ENCODE measurements at regions not wholly inside any gene's neighbourhood (a gene's known extent, or its start where the extent isn't known, plus 50 kb on each side); places are given as distances from the start of the nearest gene placed in this dataset.

DNA sequence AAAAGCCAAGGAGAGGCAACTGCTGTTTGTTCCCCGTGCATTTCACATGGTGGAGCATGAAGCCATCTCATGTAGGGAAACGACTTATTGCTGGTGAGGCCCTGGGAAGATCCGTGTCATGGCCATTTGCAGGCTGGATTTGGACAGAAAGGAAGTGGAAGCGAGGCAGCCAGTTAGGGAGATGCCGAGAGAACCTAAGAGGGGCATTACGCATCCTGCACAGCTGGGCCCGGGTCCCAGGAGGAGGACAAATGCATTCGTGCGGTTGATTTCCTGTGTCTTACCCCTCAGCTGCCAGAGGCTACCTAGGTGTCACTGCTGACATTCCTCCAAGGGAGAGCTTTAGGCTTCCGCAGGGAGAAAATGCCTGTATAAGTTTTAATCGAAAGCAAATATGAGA lies 316.2 kb upstream of the CDYL start:
- TF ChIP-seq, protein P1, sequence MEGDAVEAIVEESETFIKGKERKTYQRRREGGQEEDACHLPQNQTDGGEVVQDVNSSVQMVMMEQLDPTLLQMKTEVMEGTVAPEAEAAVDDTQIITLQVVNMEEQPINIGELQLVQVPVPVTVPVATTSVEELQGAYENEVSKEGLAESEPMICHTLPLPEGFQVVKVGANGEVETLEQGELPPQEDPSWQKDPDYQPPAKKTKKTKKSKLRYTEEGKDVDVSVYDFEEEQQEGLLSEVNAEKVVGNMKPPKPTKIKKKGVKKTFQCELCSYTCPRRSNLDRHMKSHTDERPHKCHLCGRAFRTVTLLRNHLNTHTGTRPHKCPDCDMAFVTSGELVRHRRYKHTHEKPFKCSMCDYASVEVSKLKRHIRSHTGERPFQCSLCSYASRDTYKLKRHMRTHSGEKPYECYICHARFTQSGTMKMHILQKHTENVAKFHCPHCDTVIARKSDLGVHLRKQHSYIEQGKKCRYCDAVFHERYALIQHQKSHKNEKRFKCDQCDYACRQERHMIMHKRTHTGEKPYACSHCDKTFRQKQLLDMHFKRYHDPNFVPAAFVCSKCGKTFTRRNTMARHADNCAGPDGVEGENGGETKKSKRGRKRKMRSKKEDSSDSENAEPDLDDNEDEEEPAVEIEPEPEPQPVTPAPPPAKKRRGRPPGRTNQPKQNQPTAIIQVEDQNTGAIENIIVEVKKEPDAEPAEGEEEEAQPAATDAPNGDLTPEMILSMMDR (IDR thresholded peaks at IDR 0.05), result no peak
- TF ChIP-seq POLR2A (IDR thresholded peaks at IDR 0.05), result no peak
